Naive B cell (primary cell): ENCODE measurements at regions not wholly inside any gene's neighbourhood (a gene's known extent, or its start where the extent isn't known, plus 50 kb on each side); places are given as distances from the start of the nearest gene placed in this dataset.
"Not testable (repeated sequence)": the region's sequence is repeated elsewhere in the genome, so short reads cannot be mapped to it uniquely, and the experiment has no call there.

ENCODE experiments used
- ATAC-seq, 2 donors: fragments of 150-1000 bp; cut with Tn5 transposase; 2 replicates each; pipeline ENCODE4 v1.10.0; 2021; ENCODE audit warnings: low read depth in 2 of 2, mild to moderate bottlenecking in 2 of 2, moderate library complexity in 2 of 2
- DNase-seq: peaks from one replicate; pipeline ENCODE4 v3.0.0; 2022
- H3K27ac Mint-ChIP-seq, 6 donors: one replicate each; pipeline ENCODE4 v1.8.0; 2020 to 2022; ENCODE audit warnings: mild to moderate bottlenecking in 6 of 6, mixed read lengths in 6 of 6, moderate library complexity in 5 of 6, inconsistent platforms in 2 of 6
- H3K27me3 Mint-ChIP-seq, 3 donors: one replicate each; pipeline ENCODE4 v1.8.0; 2021 to 2022; ENCODE audit warnings: mixed read lengths in 3 of 3, mild to moderate bottlenecking in 1 of 3
- H3K36me3 Mint-ChIP-seq, 2 donors: one replicate each; pipeline ENCODE4 v1.8.0; 2020 to 2022; ENCODE audit warnings: mixed read lengths in 2 of 2, inconsistent platforms in 1 of 2, mild to moderate bottlenecking in 1 of 2
- H3K4me1 Mint-ChIP-seq, 3 donors: one replicate each; pipeline ENCODE4 v1.8.0; 2020 to 2022; ENCODE audit warnings: mixed read lengths in 3 of 3, inconsistent platforms in 1 of 3, mild to moderate bottlenecking in 1 of 3, moderate library complexity in 1 of 3
- H3K4me3 Mint-ChIP-seq, 8 donors: one replicate each; pipeline ENCODE4 v1.8.0; 2020 to 2022; ENCODE audit warnings: mild to moderate bottlenecking in 8 of 8, mixed read lengths in 8 of 8, moderate library complexity in 8 of 8, inconsistent platforms in 2 of 8
- H3K9me3 Mint-ChIP-seq, 7 donors: one replicate each; pipeline ENCODE4 v1.8.0; 2020 to 2022; ENCODE audit warnings: mixed read lengths in 7 of 7, mild to moderate bottlenecking in 5 of 7, inconsistent platforms in 2 of 7, moderate library complexity in 1 of 7

GRCh38 chr1:224041032-224041431, 72.9 kb upstream of the FBXO28 start:
- Mint-ChIP-seq H3K27ac (no peak overlapping the region), H3K36me3 (no peaks in the 10 kb centered on the region), H3K4me3 (no peak overlapping the region), H3K27me3 (peaks cover 25 to 40% (median 39%) of the 10 kb centered on the region in 3 donors), H3K9me3 (no peaks in the 10 kb centered on the region), H3K4me1 (no peaks in the 10 kb centered on the region)
- DNase-seq (no peak), ATAC-seq (no peak)

GRCh38 chr1:224040423-224040822, 73.5 kb upstream of the FBXO28 start:
- not testable (repeated sequence) for DNase-seq, H3K27ac Mint-ChIP-seq, ATAC-seq, H3K4me1 Mint-ChIP-seq, H3K4me3 Mint-ChIP-seq, H3K9me3 Mint-ChIP-seq, H3K36me3 Mint-ChIP-seq
- H3K27me3 Mint-ChIP-seq, result peaks cover 25 to 40% (median 35%) of the 10 kb centered on the region in 3 donors

- H3K9me3 Mint-ChIP-seq, DNase-seq, H3K4me1 Mint-ChIP-seq, H3K4me3 Mint-ChIP-seq, ATAC-seq, H3K36me3 Mint-ChIP-seq, H3K27ac Mint-ChIP-seq: not testable (repeated sequence)
- H3K27me3 Mint-ChIP-seq, result peaks cover 25 to 40% (median 34%) of the 10 kb centered on the region in 3 donors
Observed at GRCh38 chr1:224040006-224040405, 73.9 kb upstream of the FBXO28 start.

- H3K4me3 Mint-ChIP-seq, DNase-seq, ATAC-seq, H3K36me3 Mint-ChIP-seq, H3K27ac Mint-ChIP-seq, H3K4me1 Mint-ChIP-seq, H3K9me3 Mint-ChIP-seq: not testable (repeated sequence)
- peaks cover 20 to 28% (median 25%) of the 10 kb centered on the region in 3 donors for H3K27me3 Mint-ChIP-seq
Observed at GRCh38 chr1:224038832-224039231, 75.1 kb upstream of the FBXO28 start.

GRCh38 chr1:224037362-224037761, 76.5 kb upstream of the FBXO28 start:
- H3K36me3 Mint-ChIP-seq, H3K9me3 Mint-ChIP-seq, ATAC-seq, H3K4me3 Mint-ChIP-seq, DNase-seq, H3K27ac Mint-ChIP-seq, H3K4me1 Mint-ChIP-seq: not testable (repeated sequence)
- H3K27me3 Mint-ChIP-seq, result peaks cover 14 to 21% (median 19%) of the 10 kb centered on the region in 3 donors

- not testable (repeated sequence) for H3K27me3 Mint-ChIP-seq, H3K27ac Mint-ChIP-seq, ATAC-seq, H3K4me1 Mint-ChIP-seq, DNase-seq, H3K4me3 Mint-ChIP-seq, H3K9me3 Mint-ChIP-seq, H3K36me3 Mint-ChIP-seq
Observed at GRCh38 chr1:224032608-224033276, 81.2 kb upstream of the FBXO28 start.

GRCh38 chr1:224031986-224032385, 81.9 kb upstream of the FBXO28 start:
- DNase-seq, H3K27ac Mint-ChIP-seq, H3K4me1 Mint-ChIP-seq, H3K9me3 Mint-ChIP-seq, H3K27me3 Mint-ChIP-seq, H3K4me3 Mint-ChIP-seq, H3K36me3 Mint-ChIP-seq, ATAC-seq: not testable (repeated sequence)

- not testable (repeated sequence) for H3K4me1 Mint-ChIP-seq, H3K9me3 Mint-ChIP-seq, H3K27me3 Mint-ChIP-seq, H3K4me3 Mint-ChIP-seq, DNase-seq, H3K36me3 Mint-ChIP-seq
- peak in 1 of 2 donors; percentile 49 for ATAC-seq
- H3K27ac Mint-ChIP-seq, result peak overlapping the region in 1 of 6 donors; percentile 36
Observed at GRCh38 chr1:224030257-224030656, 83.7 kb upstream of the FBXO28 start.

- H3K4me3 Mint-ChIP-seq, H3K27me3 Mint-ChIP-seq, H3K27ac Mint-ChIP-seq, H3K4me1 Mint-ChIP-seq, DNase-seq, H3K9me3 Mint-ChIP-seq, H3K36me3 Mint-ChIP-seq: not testable (repeated sequence)
- ATAC-seq, result peak; percentile 71 to 89
Observed at GRCh38 chr1:224029286-224030025, 84.5 kb upstream of the FBXO28 start.

- not testable (repeated sequence) for DNase-seq, H3K27ac Mint-ChIP-seq, H3K36me3 Mint-ChIP-seq, H3K9me3 Mint-ChIP-seq, ATAC-seq, H3K4me1 Mint-ChIP-seq, H3K4me3 Mint-ChIP-seq, H3K27me3 Mint-ChIP-seq
Observed at GRCh38 chr1:224028802-224029201, 85.1 kb upstream of the FBXO28 start.

- not testable (repeated sequence) for H3K4me3 Mint-ChIP-seq, H3K27ac Mint-ChIP-seq, H3K4me1 Mint-ChIP-seq, H3K9me3 Mint-ChIP-seq, ATAC-seq, H3K27me3 Mint-ChIP-seq, DNase-seq, H3K36me3 Mint-ChIP-seq
Observed at GRCh38 chr1:224023122-224023521, 90.8 kb upstream of the FBXO28 start.

GRCh38 chr1:224022249-224022970, 91.5 kb upstream of the FBXO28 start:
- not testable (repeated sequence) for ATAC-seq, H3K4me1 Mint-ChIP-seq, H3K9me3 Mint-ChIP-seq, DNase-seq, H3K4me3 Mint-ChIP-seq, H3K27ac Mint-ChIP-seq, H3K36me3 Mint-ChIP-seq, H3K27me3 Mint-ChIP-seq

- H3K36me3 Mint-ChIP-seq, H3K4me1 Mint-ChIP-seq, H3K9me3 Mint-ChIP-seq, H3K4me3 Mint-ChIP-seq, DNase-seq, H3K27me3 Mint-ChIP-seq, ATAC-seq, H3K27ac Mint-ChIP-seq: not testable (repeated sequence)
Observed at GRCh38 chr1:224019866-224020265, 94.0 kb upstream of the FBXO28 start.

- not testable (repeated sequence) for H3K27ac Mint-ChIP-seq, ATAC-seq, H3K9me3 Mint-ChIP-seq, H3K4me3 Mint-ChIP-seq, H3K27me3 Mint-ChIP-seq, H3K36me3 Mint-ChIP-seq, H3K4me1 Mint-ChIP-seq, DNase-seq
Observed at GRCh38 chr1:224015782-224016181, 98.1 kb upstream of the FBXO28 start.
